Neural progenitor cell (in vitro differentiated cells): ENCODE measurements at regions not wholly inside any gene's neighbourhood (a gene's known extent, or its start where the extent isn't known, plus 50 kb on each side); places are given as distances from the start of the nearest gene placed in this dataset.

Experiments
- EZH2phosphoT487 ChIP-seq: fragments of 200-600 bp; sonication (generic); IDR thresholded peaks from 2 replicates; pipeline ENCODE4 v1.6.1; 2017; ENCODE audit warnings: antibody characterized with exemption
- TF ChIP-seq, protein P1 (sequence below): fragments of 200-600 bp; sonication (generic); IDR thresholded peaks from 2 replicates; pipeline ENCODE4 v1.5.1; 2017; ENCODE audit warnings: antibody characterized with exemption, mild to moderate bottlenecking

DNA sequence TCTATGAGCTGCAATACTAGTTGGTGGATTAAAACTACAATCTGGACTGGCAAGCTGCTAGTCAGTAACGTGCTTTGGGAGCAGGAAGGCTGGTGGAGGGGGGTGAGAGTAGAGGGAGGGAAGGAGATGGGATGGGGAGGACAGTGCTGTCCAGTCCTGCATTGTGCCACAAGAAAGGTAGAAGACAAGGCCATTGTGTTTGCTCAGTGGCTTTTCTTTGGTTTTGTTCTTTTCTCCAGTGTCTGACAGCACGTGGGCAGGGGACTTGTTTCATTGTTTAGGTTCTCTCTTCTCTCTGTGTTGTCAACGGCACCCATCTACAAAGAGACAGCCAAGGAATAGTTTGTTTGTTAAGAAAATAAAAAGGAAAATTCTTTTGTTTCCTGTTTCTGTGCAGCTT lies 362.8 kb upstream of the PLXNA2 start:
- TF ChIP-seq, protein P1, sequence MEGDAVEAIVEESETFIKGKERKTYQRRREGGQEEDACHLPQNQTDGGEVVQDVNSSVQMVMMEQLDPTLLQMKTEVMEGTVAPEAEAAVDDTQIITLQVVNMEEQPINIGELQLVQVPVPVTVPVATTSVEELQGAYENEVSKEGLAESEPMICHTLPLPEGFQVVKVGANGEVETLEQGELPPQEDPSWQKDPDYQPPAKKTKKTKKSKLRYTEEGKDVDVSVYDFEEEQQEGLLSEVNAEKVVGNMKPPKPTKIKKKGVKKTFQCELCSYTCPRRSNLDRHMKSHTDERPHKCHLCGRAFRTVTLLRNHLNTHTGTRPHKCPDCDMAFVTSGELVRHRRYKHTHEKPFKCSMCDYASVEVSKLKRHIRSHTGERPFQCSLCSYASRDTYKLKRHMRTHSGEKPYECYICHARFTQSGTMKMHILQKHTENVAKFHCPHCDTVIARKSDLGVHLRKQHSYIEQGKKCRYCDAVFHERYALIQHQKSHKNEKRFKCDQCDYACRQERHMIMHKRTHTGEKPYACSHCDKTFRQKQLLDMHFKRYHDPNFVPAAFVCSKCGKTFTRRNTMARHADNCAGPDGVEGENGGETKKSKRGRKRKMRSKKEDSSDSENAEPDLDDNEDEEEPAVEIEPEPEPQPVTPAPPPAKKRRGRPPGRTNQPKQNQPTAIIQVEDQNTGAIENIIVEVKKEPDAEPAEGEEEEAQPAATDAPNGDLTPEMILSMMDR: no peak
- TF ChIP-seq EZH2phosphoT487: no peak
